Pancreas (tissue), 10 donors: ENCODE measurements at regions not wholly inside any gene's neighbourhood (a gene's known extent, or its start where the extent isn't known, plus 50 kb on each side); places are given as distances from the start of the nearest gene placed in this dataset.

Experiments
- ATAC-seq, 4 donors: fragments of 200-7000 bp; cut with Tn5 transposase; one replicate each; pipeline versions ENCODE4 v1.8.0 to v1.9.1; 2020; ENCODE audit warnings: mild to moderate bottlenecking in 4 of 4, moderate library complexity in 4 of 4
- DNase-seq, 6 donors: peaks; one replicate each; pipeline ENCODE4 v3.0.0-alpha.2; 2020
- FAIRE-seq: peaks from 2 replicates; lab custom pipeline; 2012; peaks lifted over from hg19 to GRCh38; lab: Jason Lieb, UNC
- H3K27ac ChIP-seq, 4 donors: fragments of 200-600 bp; sonication (generic); 1 replicate in 3 of 4; 2 replicates in 1 of 4; pipeline versions ENCODE4 v1.5.0 to v1.8.0; 2020
- H3K27me3 ChIP-seq, 4 donors: fragments of 200-600 bp; one replicate each; pipeline ENCODE4 v1.8.0; 2021
- H3K36me3 ChIP-seq, 3 donors: fragments of 200-600 bp; sonication (generic) in 1 of 3; one replicate each; pipeline versions ENCODE4 v1.5.0 to v1.8.0; 2020 to 2021
- H3K4me1 ChIP-seq, 3 donors: fragments of 200-600 bp; one replicate each; pipeline ENCODE4 v1.8.0; 2021
- H3K4me3 ChIP-seq, 4 donors: fragments of 200-600 bp; sonication (generic) in 2 of 4; one replicate each; pipeline versions ENCODE4 v1.5.0 to v1.8.0; 2020 to 2021
- H3K9me3 ChIP-seq, 4 donors: fragments of 200-600 bp; one replicate each; pipeline ENCODE4 v1.8.0; 2021
- WGBS, 2 donors: extraction: QIAGEN DNeasy Blood & Tissue Kit; methylation state at CpG; one replicate each; pipeline ENCODE4 v1.1.7; 2013; 5-methylcytosine and 5-hydroxymethylcytosine counted together
- intact Hi-C, 3 donors: fragments of 100-400 bp; cut with DNase I; formaldehyde crosslinking; loops; one replicate each; pipeline versions ENCODE4 v1.11.1 to v1.14.2; 2022
- TF ChIP-seq, protein P1 (sequence below), 4 donors: fragments of 200-600 bp; sonication (generic) in 3 of 4; IDR thresholded peaks; one replicate each; pipeline versions ENCODE4 v1.5.0 to v1.8.0; 2021; ENCODE audit warnings: antibody characterized with exemption in 4 of 4
- donor health status: healthy with polysubstance abuse.
- donor health status: DM: no; HTN: no; CAD: no; lungs with moderate emphysema.
- donor health status: DM: no; HTN: no; CAD: no.
- donor health status: control.
- donor health status: control.
- donor health status: Bipolar disorder and iron deficiency.
- donor health status: DM: yes; HTN: yes; CAD: no.
- donor health status: DM: no; HTN: no; CAD: no.
- donor health status: DM: no; HTN: no; CAD: no.
- donor health status: DM: yes; HTN: yes; CAD: no.

DNA sequence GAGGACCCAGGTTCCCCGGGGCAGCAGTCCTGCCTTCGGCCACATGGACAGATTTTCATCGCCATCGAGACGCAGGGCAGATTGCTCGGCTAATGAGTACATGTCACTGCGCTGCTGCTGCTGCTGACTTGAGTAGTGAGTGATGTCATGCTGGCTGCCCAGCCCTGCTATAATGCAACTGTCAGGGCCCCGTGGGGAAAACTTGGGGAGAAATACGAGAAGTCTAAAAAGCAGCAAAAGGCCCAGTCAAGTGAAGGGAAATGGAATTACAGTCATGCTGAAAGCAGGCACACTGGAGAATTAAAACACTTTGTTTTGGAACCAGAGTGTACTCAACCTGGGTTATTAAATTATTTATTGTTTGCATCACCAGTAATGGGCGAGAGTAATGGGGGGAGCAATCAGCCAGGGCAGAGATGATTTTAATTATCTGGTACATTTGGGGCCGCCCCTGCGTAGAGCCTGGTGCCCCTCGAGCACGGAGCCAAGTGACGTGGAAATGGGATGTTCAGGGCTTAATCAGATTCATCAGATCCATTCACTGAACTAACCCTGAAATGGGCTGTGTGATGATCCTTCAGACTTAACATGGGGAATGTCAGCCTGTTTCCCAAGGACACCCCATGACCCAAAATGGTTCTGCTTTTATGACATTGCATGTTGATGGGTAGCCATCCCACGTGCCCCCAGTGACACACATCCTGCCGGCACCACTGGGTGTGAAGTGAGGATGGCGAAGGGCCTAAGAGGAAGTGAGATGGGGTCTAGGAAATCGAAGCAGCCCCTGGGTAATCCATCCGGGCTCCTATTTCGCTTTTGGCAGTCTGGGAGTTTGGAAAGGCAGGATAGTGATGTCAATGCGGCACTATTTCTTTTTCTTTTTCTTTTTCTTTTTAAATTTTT lies 241.6 kb upstream of the CADM1 start:
- TF ChIP-seq, protein P1, sequence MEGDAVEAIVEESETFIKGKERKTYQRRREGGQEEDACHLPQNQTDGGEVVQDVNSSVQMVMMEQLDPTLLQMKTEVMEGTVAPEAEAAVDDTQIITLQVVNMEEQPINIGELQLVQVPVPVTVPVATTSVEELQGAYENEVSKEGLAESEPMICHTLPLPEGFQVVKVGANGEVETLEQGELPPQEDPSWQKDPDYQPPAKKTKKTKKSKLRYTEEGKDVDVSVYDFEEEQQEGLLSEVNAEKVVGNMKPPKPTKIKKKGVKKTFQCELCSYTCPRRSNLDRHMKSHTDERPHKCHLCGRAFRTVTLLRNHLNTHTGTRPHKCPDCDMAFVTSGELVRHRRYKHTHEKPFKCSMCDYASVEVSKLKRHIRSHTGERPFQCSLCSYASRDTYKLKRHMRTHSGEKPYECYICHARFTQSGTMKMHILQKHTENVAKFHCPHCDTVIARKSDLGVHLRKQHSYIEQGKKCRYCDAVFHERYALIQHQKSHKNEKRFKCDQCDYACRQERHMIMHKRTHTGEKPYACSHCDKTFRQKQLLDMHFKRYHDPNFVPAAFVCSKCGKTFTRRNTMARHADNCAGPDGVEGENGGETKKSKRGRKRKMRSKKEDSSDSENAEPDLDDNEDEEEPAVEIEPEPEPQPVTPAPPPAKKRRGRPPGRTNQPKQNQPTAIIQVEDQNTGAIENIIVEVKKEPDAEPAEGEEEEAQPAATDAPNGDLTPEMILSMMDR (IDR thresholded peaks at IDR 0.05), result no peak
- ATAC-seq, result no peak
- H3K27ac ChIP-seq, result no peak overlapping the region
- DNase-seq, result no peak
- intact Hi-C loops, result no loop called here
- no peak overlapping the region for H3K4me3 ChIP-seq
- no peak for FAIRE-seq
- WGBS, 2 donors, result 67 to 75% methylated on average over 22 of the region's 22 CpGs
- H3K27me3 ChIP-seq, result no peaks in the 10 kb centered on the region
- H3K4me1 ChIP-seq, result no peaks in the 10 kb centered on the region
- no peaks in the 10 kb centered on the region for H3K36me3 ChIP-seq
- no peaks in the 10 kb centered on the region for H3K9me3 ChIP-seq

- ATAC-seq (no peak), DNase-seq (no peak), FAIRE-seq (no peak)
- intact Hi-C loops, result no loop called here
- no peak overlapping the region for H3K4me3 ChIP-seq
- H3K9me3 ChIP-seq, result no peaks in the 10 kb centered on the region
- no peaks in the 10 kb centered on the region for H3K4me1 ChIP-seq
- H3K36me3 ChIP-seq, result no peaks in the 10 kb centered on the region
- no peaks in the 10 kb centered on the region for H3K27me3 ChIP-seq
- no peak overlapping the region for H3K27ac ChIP-seq
- 55 to 66% methylated on average over 7 of the region's 7 CpGs for WGBS, 2 donors
- TF ChIP-seq, protein P1 (IDR thresholded peaks at IDR 0.05), result no peak
These were observed 240.9 kb upstream of the CADM1 start for GRCh38 chr11:115745066-115745465.

DNA sequence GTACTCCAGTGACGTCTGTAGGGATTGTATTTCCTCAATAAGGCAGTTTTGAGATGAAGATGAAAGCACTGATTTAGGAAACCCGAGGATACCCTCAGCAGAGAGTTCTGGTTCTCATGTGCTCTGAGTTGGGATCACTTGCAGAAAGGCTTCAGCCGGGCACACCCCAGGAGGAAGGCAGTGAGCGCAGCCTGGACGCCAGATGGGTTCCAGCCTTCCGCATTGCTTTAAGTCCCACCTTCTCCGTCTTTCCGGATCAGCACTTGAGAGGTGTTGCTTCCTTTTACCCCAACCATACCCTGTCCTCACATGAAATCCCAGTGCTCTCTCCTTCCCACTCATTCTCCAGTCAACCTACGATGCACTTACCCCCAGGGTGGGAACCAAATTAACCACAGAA lies 239.5 kb upstream of the CADM1 start:
- no peak for FAIRE-seq
- H3K4me3 ChIP-seq, result no peak overlapping the region
- H3K9me3 ChIP-seq, result no peaks in the 10 kb centered on the region
- WGBS, 2 donors, result 69 to 73% methylated on average over 9 of the region's 9 CpGs
- H3K4me1 ChIP-seq, result no peaks in the 10 kb centered on the region
- DNase-seq, result no peak
- intact Hi-C loops, result no loop called here
- no peak overlapping the region for H3K27ac ChIP-seq
- H3K27me3 ChIP-seq, result no peaks in the 10 kb centered on the region
- TF ChIP-seq, protein P1 (IDR thresholded peaks at IDR 0.05), result no peak
- ATAC-seq, result no peak
- H3K36me3 ChIP-seq, result no peaks in the 10 kb centered on the region

GRCh38 chr11:115741376-115742107 lies 237.3 kb upstream of the CADM1 start:
- H3K9me3 ChIP-seq, result no peaks in the 10 kb centered on the region
- H3K36me3 ChIP-seq, result no peaks in the 10 kb centered on the region
- no peak for ATAC-seq
- no peak for DNase-seq
- H3K4me3 ChIP-seq, result no peak overlapping the region
- H3K4me1 ChIP-seq, result no peaks in the 10 kb centered on the region
- whole genome bisulfite sequencing, 2 donors, result 72 to 83% methylated on average over 17 of the region's 17 CpGs
- no peak overlapping the region for H3K27ac ChIP-seq
- no peak for FAIRE-seq
- H3K27me3 ChIP-seq, result no peaks in the 10 kb centered on the region
- TF ChIP-seq, protein P1 (IDR thresholded peaks at IDR 0.05), result no peak
- intact Hi-C loops, result no loop called here
